ENCODE measurements at regions not wholly inside any gene's neighbourhood (a gene's known extent, or its start where the extent isn't known, plus 50 kb on each side); places are given as distances from the start of the nearest gene placed in this dataset.
"Not testable (repeated sequence)": the region's sequence is repeated elsewhere in the genome, so short reads cannot be mapped to it uniquely, and the experiment has no call there.

- WGBS (ENCODE audit: insufficient coverage), result 88% methylated on average over 6 of the region's 6 CpGs
- ChIA-PET POLR2A (no interaction called here), CTCF (no interaction called here)
- DNase-seq, result no peak
- Histone ChIP-seq H3K4me1 (ENCODE audit: control extremely low read depth in 1 of 4, control insufficient read depth in 4 of 4, insufficient read depth in 4 of 4, low read length in 3 of 4) (no peaks in the 10 kb centered on the region), H3K4me3 (ENCODE audit: control insufficient read depth in 1 of 7, extremely low read depth in 1 of 7, insufficient read depth in 4 of 7, low read depth in 2 of 7, low read length in 6 of 7) (no peak overlapping the region), H3K27ac (ENCODE audit: insufficient read depth in 1 of 2, low read depth in 1 of 2, low read length in 2 of 2, poor library complexity in 1 of 2, severe bottlenecking in 2 of 2) (no peak overlapping the region), H3K27me3 (replicated peaks in 2 of 5; ENCODE audit: control insufficient read depth in 4 of 5, insufficient read depth in 5 of 5, low read length in 4 of 5) (peaks cover 0 to 2% (median 0%) of the 10 kb centered on the region in 5 experiments), H3K36me3 (ENCODE audit: control insufficient read depth in 4 of 4, insufficient read depth in 4 of 4, low read length in 3 of 4) (no peaks in the 10 kb centered on the region), H3K9me3 (ENCODE audit: control extremely low read depth in 1 of 5, control insufficient read depth in 4 of 5, insufficient read depth in 2 of 5, low read depth in 1 of 5, low read length in 4 of 5) (peaks cover 0 to 6% (median 0%) of the 10 kb centered on the region in 5 experiments)
These were observed 139.1 kb upstream of the SFSWAP start for GRCh38 chr12:131571827-131572226.

GRCh38 chr12:131572626-131573025 is 138.3 kb upstream of the SFSWAP start:
- H3K4me3 ChIP-seq (ENCODE audit: control insufficient read depth in 1 of 7, extremely low read depth in 1 of 7, insufficient read depth in 4 of 7, low read depth in 2 of 7, low read length in 6 of 7), result no peak overlapping the region
- CTCF ChIA-PET, result no interaction called here
- H3K9me3 ChIP-seq (ENCODE audit: control extremely low read depth in 1 of 5, control insufficient read depth in 4 of 5, insufficient read depth in 2 of 5, low read depth in 1 of 5, low read length in 4 of 5), result peaks cover 0 to 7% (median 0%) of the 10 kb centered on the region in 5 experiments
- POLR2A ChIA-PET, result no interaction called here
- H3K27me3 ChIP-seq (replicated peaks in 2 of 5; ENCODE audit: control insufficient read depth in 4 of 5, insufficient read depth in 5 of 5, low read length in 4 of 5), result peaks cover 0 to 2% (median 0%) of the 10 kb centered on the region in 5 experiments
- H3K36me3 ChIP-seq (ENCODE audit: control insufficient read depth in 4 of 4, insufficient read depth in 4 of 4, low read length in 3 of 4), result no peaks in the 10 kb centered on the region
- no peak overlapping the region for H3K27ac ChIP-seq (ENCODE audit: insufficient read depth in 1 of 2, low read depth in 1 of 2, low read length in 2 of 2, poor library complexity in 1 of 2, severe bottlenecking in 2 of 2)
- no peak for DNase-seq
- WGBS (ENCODE audit: insufficient coverage), result 90% methylated on average over 6 of the region's 15 CpGs
- H3K4me1 ChIP-seq (ENCODE audit: control extremely low read depth in 1 of 4, control insufficient read depth in 4 of 4, insufficient read depth in 4 of 4, low read length in 3 of 4), result no peaks in the 10 kb centered on the region

- ChIA-PET POLR2A (no interaction called here), CTCF (interaction anchor here (0.8 kb wide), 1 partner anchor 11 kb away, joined by 3 read pairs; no protein-coding TSS in a partner anchor)
- no peaks in the 10 kb centered on the region for H3K36me3 ChIP-seq (ENCODE audit: control insufficient read depth in 4 of 4, insufficient read depth in 4 of 4, low read length in 3 of 4)
- 90% methylated on average over 22 of the region's 26 CpGs for WGBS (ENCODE audit: insufficient coverage)
- H3K27me3 ChIP-seq (replicated peaks in 2 of 5; ENCODE audit: control insufficient read depth in 4 of 5, insufficient read depth in 5 of 5, low read length in 4 of 5), result peaks cover 0 to 11% (median 4%) of the 10 kb centered on the region in 5 experiments
- no peak overlapping the region for H3K4me3 ChIP-seq (ENCODE audit: control insufficient read depth in 1 of 7, extremely low read depth in 1 of 7, insufficient read depth in 4 of 7, low read depth in 2 of 7, low read length in 6 of 7)
- H3K9me3 ChIP-seq (ENCODE audit: control extremely low read depth in 1 of 5, control insufficient read depth in 4 of 5, insufficient read depth in 2 of 5, low read depth in 1 of 5, low read length in 4 of 5), result peaks cover 0 to 7% (median 0%) of the 10 kb centered on the region in 5 experiments
- H3K27ac ChIP-seq (ENCODE audit: insufficient read depth in 1 of 2, low read depth in 1 of 2, low read length in 2 of 2, poor library complexity in 1 of 2, severe bottlenecking in 2 of 2), result no peak overlapping the region
- DNase-seq, result no peak
- no peaks in the 10 kb centered on the region for H3K4me1 ChIP-seq (ENCODE audit: control extremely low read depth in 1 of 4, control insufficient read depth in 4 of 4, insufficient read depth in 4 of 4, low read length in 3 of 4)
These were observed 137.1 kb upstream of the SFSWAP start for GRCh38 chr12:131573631-131574394.

- no peaks in the 10 kb centered on the region for H3K4me1 ChIP-seq (ENCODE audit: control extremely low read depth in 1 of 4, control insufficient read depth in 4 of 4, insufficient read depth in 4 of 4, low read length in 3 of 4)
- ChIA-PET POLR2A (no interaction called here), CTCF (interaction anchor here (0.8 kb wide), 1 partner anchor 10 kb away, joined by 3 read pairs; no protein-coding TSS in a partner anchor)
- H3K27ac ChIP-seq (ENCODE audit: insufficient read depth in 1 of 2, low read depth in 1 of 2, low read length in 2 of 2, poor library complexity in 1 of 2, severe bottlenecking in 2 of 2), result no peak overlapping the region
- no peak overlapping the region for H3K4me3 ChIP-seq (ENCODE audit: control insufficient read depth in 1 of 7, extremely low read depth in 1 of 7, insufficient read depth in 4 of 7, low read depth in 2 of 7, low read length in 6 of 7)
- no peak for DNase-seq
- WGBS (ENCODE audit: insufficient coverage), result 73% methylated on average over 8 of the region's 10 CpGs
- H3K9me3 ChIP-seq (ENCODE audit: control extremely low read depth in 1 of 5, control insufficient read depth in 4 of 5, insufficient read depth in 2 of 5, low read depth in 1 of 5, low read length in 4 of 5), result peaks cover 0 to 7% (median 0%) of the 10 kb centered on the region in 5 experiments
- H3K27me3 ChIP-seq (replicated peaks in 2 of 5; ENCODE audit: control insufficient read depth in 4 of 5, insufficient read depth in 5 of 5, low read length in 4 of 5), result peaks cover 0 to 13% (median 4%) of the 10 kb centered on the region in 5 experiments
- H3K36me3 ChIP-seq (ENCODE audit: control insufficient read depth in 4 of 4, insufficient read depth in 4 of 4, low read length in 3 of 4), result no peaks in the 10 kb centered on the region
These were observed 136.5 kb upstream of the SFSWAP start for GRCh38 chr12:131574395-131574771.

- DNase-seq, result no peak
- peaks cover 0 to 7% (median 0%) of the 10 kb centered on the region in 5 experiments for H3K9me3 ChIP-seq (ENCODE audit: control extremely low read depth in 1 of 5, control insufficient read depth in 4 of 5, insufficient read depth in 2 of 5, low read depth in 1 of 5, low read length in 4 of 5)
- ChIA-PET CTCF (no interaction called here), POLR2A (no interaction called here)
- peaks cover 0 to 14% (median 4%) of the 10 kb centered on the region in 5 experiments for H3K27me3 ChIP-seq (replicated peaks in 2 of 5; ENCODE audit: control insufficient read depth in 4 of 5, insufficient read depth in 5 of 5, low read length in 4 of 5)
- no peaks in the 10 kb centered on the region for H3K4me1 ChIP-seq (ENCODE audit: control extremely low read depth in 1 of 4, control insufficient read depth in 4 of 4, insufficient read depth in 4 of 4, low read length in 3 of 4)
- H3K36me3 ChIP-seq (ENCODE audit: control insufficient read depth in 4 of 4, insufficient read depth in 4 of 4, low read length in 3 of 4), result no peaks in the 10 kb centered on the region
- H3K4me3 ChIP-seq (ENCODE audit: control insufficient read depth in 1 of 7, extremely low read depth in 1 of 7, insufficient read depth in 4 of 7, low read depth in 2 of 7, low read length in 6 of 7), result no peak overlapping the region
- 98% methylated on average over 4 of the region's 4 CpGs for WGBS (ENCODE audit: insufficient coverage)
- H3K27ac ChIP-seq (ENCODE audit: insufficient read depth in 1 of 2, low read depth in 1 of 2, low read length in 2 of 2, poor library complexity in 1 of 2, severe bottlenecking in 2 of 2), result no peak overlapping the region
These were observed 135.5 kb upstream of the SFSWAP start for GRCh38 chr12:131575371-131575770.

GRCh38 chr12:131576734-131577133 is 134.2 kb upstream of the SFSWAP start:
- H3K27ac ChIP-seq (ENCODE audit: insufficient read depth in 1 of 2, low read depth in 1 of 2, low read length in 2 of 2, poor library complexity in 1 of 2, severe bottlenecking in 2 of 2); H3K9me3 ChIP-seq (ENCODE audit: control extremely low read depth in 1 of 5, control insufficient read depth in 4 of 5, insufficient read depth in 2 of 5, low read depth in 1 of 5, low read length in 4 of 5); H3K36me3 ChIP-seq (ENCODE audit: control insufficient read depth in 4 of 4, insufficient read depth in 4 of 4, low read length in 3 of 4); H3K4me1 ChIP-seq (ENCODE audit: control extremely low read depth in 1 of 4, control insufficient read depth in 4 of 4, insufficient read depth in 4 of 4, low read length in 3 of 4); H3K4me3 ChIP-seq (ENCODE audit: control insufficient read depth in 1 of 7, extremely low read depth in 1 of 7, insufficient read depth in 4 of 7, low read depth in 2 of 7, low read length in 6 of 7); CTCF ChIA-PET; POLR2A ChIA-PET: not testable (repeated sequence)
- peaks cover 0 to 14% (median 4%) of the 10 kb centered on the region in 5 experiments for H3K27me3 ChIP-seq (replicated peaks in 2 of 5; ENCODE audit: control insufficient read depth in 4 of 5, insufficient read depth in 5 of 5, low read length in 4 of 5)
- 97% methylated on average over 4 of the region's 17 CpGs for WGBS (ENCODE audit: insufficient coverage)
- peak in 1 of 3 donors; percentile 34 for DNase-seq

GRCh38 chr12:131577766-131578165 is 133.1 kb upstream of the SFSWAP start:
- H3K4me3 ChIP-seq (ENCODE audit: control insufficient read depth in 1 of 7, extremely low read depth in 1 of 7, insufficient read depth in 4 of 7, low read depth in 2 of 7, low read length in 6 of 7), result no peak overlapping the region
- WGBS (ENCODE audit: insufficient coverage), result 95% methylated on average over 5 of the region's 6 CpGs
- no peaks in the 10 kb centered on the region for H3K36me3 ChIP-seq (ENCODE audit: control insufficient read depth in 4 of 4, insufficient read depth in 4 of 4, low read length in 3 of 4)
- peaks cover 0 to 14% (median 4%) of the 10 kb centered on the region in 5 experiments for H3K27me3 ChIP-seq (replicated peaks in 2 of 5; ENCODE audit: control insufficient read depth in 4 of 5, insufficient read depth in 5 of 5, low read length in 4 of 5)
- ChIA-PET CTCF (no interaction called here), POLR2A (no interaction called here)
- no peak overlapping the region for H3K27ac ChIP-seq (ENCODE audit: insufficient read depth in 1 of 2, low read depth in 1 of 2, low read length in 2 of 2, poor library complexity in 1 of 2, severe bottlenecking in 2 of 2)
- no peak for DNase-seq
- peaks cover 0 to 7% (median 0%) of the 10 kb centered on the region in 5 experiments for H3K9me3 ChIP-seq (ENCODE audit: control extremely low read depth in 1 of 5, control insufficient read depth in 4 of 5, insufficient read depth in 2 of 5, low read depth in 1 of 5, low read length in 4 of 5)
- no peaks in the 10 kb centered on the region for H3K4me1 ChIP-seq (ENCODE audit: control extremely low read depth in 1 of 4, control insufficient read depth in 4 of 4, insufficient read depth in 4 of 4, low read length in 3 of 4)
